Osteocyte (in vitro differentiated cells): ENCODE measurements at regions not wholly inside any gene's neighbourhood (a gene's known extent, or its start where the extent isn't known, plus 50 kb on each side); places are given as distances from the start of the nearest gene placed in this dataset.
"Not testable (repeated sequence)": the region's sequence is repeated elsewhere in the genome, so short reads cannot be mapped to it uniquely, and the experiment has no call there.

ENCODE experiments used
- DNase-seq: peaks from one replicate; pipeline ENCODE4 v3.0.0; 2021; ENCODE audit warnings: mixed read lengths; ENCODE audit not compliant: unreplicated experiment; ENCODE audit errors: extremely low spot score
- H3K27ac Mint-ChIP-seq: one replicate; pipeline ENCODE4 v1.8.0; 2021; ENCODE audit warnings: mild to moderate bottlenecking, mixed read lengths; ENCODE audit not compliant: unreplicated experiment
- H3K27me3 Mint-ChIP-seq: one replicate; pipeline ENCODE4 v1.8.0; 2021; ENCODE audit warnings: mixed read lengths; ENCODE audit not compliant: unreplicated experiment
- H3K36me3 Mint-ChIP-seq: one replicate; pipeline ENCODE4 v1.8.0; 2021; ENCODE audit warnings: mixed read lengths; ENCODE audit not compliant: unreplicated experiment
- H3K4me1 Mint-ChIP-seq: one replicate; pipeline ENCODE4 v1.8.0; 2021; ENCODE audit warnings: mixed read lengths; ENCODE audit not compliant: unreplicated experiment
- H3K4me3 Mint-ChIP-seq: one replicate; pipeline ENCODE4 v1.8.0; 2021; ENCODE audit warnings: mild to moderate bottlenecking, moderate library complexity, mixed read lengths; ENCODE audit not compliant: unreplicated experiment
- H3K9me3 Mint-ChIP-seq: one replicate; pipeline ENCODE4 v1.8.0; 2021; ENCODE audit warnings: mixed read lengths; ENCODE audit not compliant: unreplicated experiment
- CTCF ChIP-seq: fragments of 200-600 bp; sonication (generic); IDR thresholded peaks from 2 replicates; pipeline ENCODE4 v1.5.0; 2021; ENCODE audit warnings: antibody characterized with exemption, mild to moderate bottlenecking, moderate library complexity

GRCh38 chr11:80930038-80930437, 1489.2 kb upstream of the TENM4 start:
- no peaks in the 10 kb centered on the region for H3K36me3 Mint-ChIP-seq
- no peak overlapping the region for H3K4me3 Mint-ChIP-seq
- no peak overlapping the region for H3K27ac Mint-ChIP-seq
- no peaks in the 10 kb centered on the region for H3K27me3 Mint-ChIP-seq
- no peaks in the 10 kb centered on the region for H3K9me3 Mint-ChIP-seq
- DNase-seq: no peak
- TF ChIP-seq CTCF: no peak
- H3K4me1 Mint-ChIP-seq: no peaks in the 10 kb centered on the region

GRCh38 chr11:80929031-80929805, 1488.4 kb upstream of the TENM4 start:
- no peak overlapping the region for H3K27ac Mint-ChIP-seq
- no peak for TF ChIP-seq CTCF
- no peaks in the 10 kb centered on the region for H3K4me1 Mint-ChIP-seq
- no peak overlapping the region for H3K4me3 Mint-ChIP-seq
- no peaks in the 10 kb centered on the region for H3K27me3 Mint-ChIP-seq
- DNase-seq: no peak
- H3K9me3 Mint-ChIP-seq: no peaks in the 10 kb centered on the region
- no peaks in the 10 kb centered on the region for H3K36me3 Mint-ChIP-seq

- no peak for DNase-seq
- Mint-ChIP-seq H3K4me1 (no peaks in the 10 kb centered on the region), H3K4me3 (no peak overlapping the region), H3K9me3 (no peaks in the 10 kb centered on the region), H3K36me3 (no peaks in the 10 kb centered on the region), H3K27me3 (no peaks in the 10 kb centered on the region), H3K27ac (no peak overlapping the region)
- TF ChIP-seq CTCF: no peak
These were observed 1484.5 kb upstream of the TENM4 start for GRCh38 chr11:80925321-80925720.

- not testable (repeated sequence) for H3K36me3 Mint-ChIP-seq, H3K27me3 Mint-ChIP-seq, H3K4me1 Mint-ChIP-seq, H3K4me3 Mint-ChIP-seq, H3K27ac Mint-ChIP-seq, DNase-seq, H3K9me3 Mint-ChIP-seq
These were observed 1480.5 kb upstream of the TENM4 start for GRCh38 chr11:80921310-80921709.

GRCh38 chr11:80916173-80916798, 1475.5 kb upstream of the TENM4 start:
- Mint-ChIP-seq H3K27me3 (no peaks in the 10 kb centered on the region), H3K36me3 (no peaks in the 10 kb centered on the region), H3K4me1 (no peaks in the 10 kb centered on the region), H3K27ac (no peak overlapping the region), H3K9me3 (no peaks in the 10 kb centered on the region), H3K4me3 (no peak overlapping the region)
- no peak for TF ChIP-seq CTCF
- no peak for DNase-seq
